HG02885 (cell line): ENCODE measurements at regions not wholly inside any gene's neighbourhood (a gene's known extent, or its start where the extent isn't known, plus 50 kb on each side); places are given as distances from the start of the nearest gene placed in this dataset.
"Not testable (repeated sequence)": the region's sequence is repeated elsewhere in the genome, so short reads cannot be mapped to it uniquely, and the experiment has no call there.

Experiments
- ATAC-seq: cut with Tn5 transposase; IDR thresholded peaks from one replicate; pipeline ENCODE4 v1.9.1; 2021; ENCODE audit warnings: mild to moderate bottlenecking; ENCODE audit not compliant: unreplicated experiment, poor library complexity

DNA sequence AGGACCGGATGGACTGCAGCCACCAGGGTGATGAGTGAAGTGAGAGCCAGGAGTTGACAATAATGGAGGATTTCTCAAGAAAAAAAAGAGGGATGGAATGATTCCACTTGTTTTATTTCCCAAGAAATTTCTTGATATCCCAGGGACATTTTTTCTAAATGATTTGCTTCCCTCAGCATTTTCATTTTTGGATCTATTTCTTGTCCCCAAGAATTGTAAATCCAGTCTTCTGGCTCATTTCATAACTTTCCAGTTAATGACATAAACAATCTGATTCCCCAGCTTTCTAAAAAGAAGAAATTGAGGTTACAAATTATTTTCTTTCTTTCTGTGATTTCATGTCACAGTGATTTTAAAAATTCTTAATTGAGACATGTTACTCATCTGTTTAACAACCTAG, 446.5 kb downstream of the PRR16 start:
- no peak for ATAC-seq

DNA sequence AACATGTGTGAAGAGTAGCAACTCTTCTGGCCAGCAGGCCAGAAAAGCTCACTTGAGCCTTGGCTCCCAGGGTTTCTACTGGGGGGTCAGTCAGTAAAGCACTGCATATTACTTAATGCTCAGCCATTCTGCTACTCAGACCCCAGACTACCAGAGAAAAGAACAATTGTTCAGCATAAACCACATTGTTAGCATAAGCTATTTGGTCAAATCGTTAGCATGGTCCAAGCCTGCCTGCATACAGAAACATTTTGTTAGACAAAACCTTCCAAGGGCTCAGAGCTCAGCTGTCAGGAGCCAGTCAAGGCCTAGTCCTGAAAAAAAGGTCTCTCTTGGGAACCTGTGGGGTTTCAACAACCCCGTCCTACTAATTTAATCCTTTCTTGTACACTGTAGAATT, 449.3 kb downstream of the PRR16 start:
- ATAC-seq: no peak

DNA sequence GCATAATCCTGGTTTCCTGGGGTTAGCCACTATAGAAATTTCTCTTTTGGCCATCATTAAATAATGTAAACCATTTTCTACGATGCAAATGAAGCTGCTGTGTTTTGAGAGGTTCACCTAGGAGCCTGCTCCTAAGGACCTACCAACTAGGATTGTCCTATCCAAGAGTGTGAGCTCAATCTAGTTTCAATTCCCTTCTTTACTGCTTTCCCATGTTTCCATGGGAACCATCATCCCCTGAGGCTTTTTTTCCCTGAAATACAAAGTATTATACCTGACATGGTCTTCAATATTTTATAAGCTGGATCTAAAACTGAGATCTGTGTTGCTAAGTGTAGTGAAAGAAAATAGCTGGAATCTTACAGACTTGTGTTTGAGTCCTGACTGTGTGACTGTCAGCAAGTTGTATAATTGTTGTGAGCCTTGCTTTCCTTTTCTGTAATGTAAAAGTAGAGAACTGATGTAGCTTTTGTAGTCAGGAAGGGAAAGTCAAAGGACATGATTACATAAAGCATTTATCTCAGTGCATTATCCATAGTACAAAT, 453.2 kb downstream of the PRR16 start:
- ATAC-seq: no peak

DNA sequence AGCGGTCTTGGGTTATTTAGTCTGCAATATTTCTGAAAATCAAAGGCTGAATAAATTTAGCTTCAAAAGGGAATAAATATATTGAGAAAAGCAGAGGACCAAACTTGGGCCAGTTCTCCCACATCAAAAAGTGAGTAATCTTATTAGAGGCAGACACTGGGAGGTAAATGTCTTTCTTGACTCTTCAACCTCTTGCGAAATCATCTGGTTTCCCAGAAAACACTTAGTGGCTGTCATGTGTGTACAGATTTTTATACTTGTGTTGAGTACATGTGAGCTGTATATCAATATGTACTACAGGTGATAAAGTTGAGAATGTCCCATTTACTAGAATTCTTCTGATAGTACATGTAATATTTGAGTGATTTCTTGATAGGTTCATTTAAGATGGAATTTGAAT, 454.9 kb downstream of the PRR16 start:
- no peak for ATAC-seq

DNA sequence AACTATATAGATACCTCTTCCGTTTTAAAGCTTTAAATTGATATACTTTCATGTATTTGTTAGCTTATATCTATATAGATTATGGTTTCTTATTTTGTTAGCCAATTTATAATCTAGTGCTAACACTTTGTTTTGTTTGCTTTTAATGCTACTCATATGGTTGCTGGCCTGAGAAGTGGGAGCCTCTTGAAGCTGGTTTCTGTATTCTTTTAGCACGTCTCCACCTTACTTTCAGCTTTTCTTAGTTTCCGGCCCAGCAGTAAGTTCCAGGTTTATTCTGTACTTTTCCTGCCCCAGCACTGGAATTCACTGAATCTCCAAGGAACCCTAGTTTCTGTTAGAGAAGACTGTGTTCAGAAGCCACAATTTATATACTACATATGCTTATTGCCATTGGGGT, 458.9 kb downstream of the PRR16 start:
- no peak for ATAC-seq

DNA sequence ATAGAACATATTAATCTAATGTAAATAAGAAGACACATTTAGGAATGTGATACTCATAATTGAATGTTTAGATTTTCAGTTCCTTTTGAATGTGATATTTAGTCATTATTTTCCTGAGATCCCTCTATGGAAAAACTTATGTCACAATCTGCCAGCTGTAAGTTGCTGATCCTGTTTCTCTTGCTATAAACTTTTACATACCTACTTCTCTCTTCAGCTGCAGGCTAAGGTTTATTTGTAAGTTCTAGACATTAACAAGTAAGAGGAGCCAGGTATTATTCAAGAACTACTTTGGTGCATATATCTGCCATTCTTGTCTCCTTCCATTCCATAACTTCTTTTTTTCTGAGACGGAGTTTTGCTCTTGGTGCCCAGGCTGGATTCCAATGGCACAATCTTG, 462.4 kb downstream of the PRR16 start:
- no peak for ATAC-seq

DNA sequence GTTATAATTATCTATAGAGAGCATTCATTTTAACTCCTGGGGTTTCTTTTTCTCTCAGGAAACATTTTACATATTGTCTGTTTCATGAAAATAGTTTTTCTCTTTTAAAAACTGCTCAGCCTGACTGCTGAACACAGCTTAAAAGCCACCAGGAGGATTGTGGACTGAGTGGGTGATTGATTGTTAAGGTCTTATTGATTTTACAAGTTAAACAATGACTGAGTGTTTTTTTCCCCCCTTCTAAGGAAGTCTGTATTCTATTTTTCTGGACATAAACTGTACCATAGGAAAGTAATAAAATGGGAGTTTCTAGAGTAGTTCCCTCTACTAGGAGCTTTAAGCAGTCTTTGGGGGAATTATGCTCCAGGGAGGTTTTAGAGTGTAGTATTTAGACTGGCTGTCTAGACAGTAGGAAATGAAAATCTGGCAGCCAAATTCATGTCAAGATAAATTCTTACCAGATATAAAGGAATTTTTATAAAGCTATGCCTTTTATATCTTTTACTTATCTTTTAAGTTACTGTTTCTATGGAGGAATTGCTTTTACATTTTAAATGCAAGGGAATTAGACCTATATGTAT, 463.9 kb downstream of the PRR16 start:
- no peak for ATAC-seq

DNA sequence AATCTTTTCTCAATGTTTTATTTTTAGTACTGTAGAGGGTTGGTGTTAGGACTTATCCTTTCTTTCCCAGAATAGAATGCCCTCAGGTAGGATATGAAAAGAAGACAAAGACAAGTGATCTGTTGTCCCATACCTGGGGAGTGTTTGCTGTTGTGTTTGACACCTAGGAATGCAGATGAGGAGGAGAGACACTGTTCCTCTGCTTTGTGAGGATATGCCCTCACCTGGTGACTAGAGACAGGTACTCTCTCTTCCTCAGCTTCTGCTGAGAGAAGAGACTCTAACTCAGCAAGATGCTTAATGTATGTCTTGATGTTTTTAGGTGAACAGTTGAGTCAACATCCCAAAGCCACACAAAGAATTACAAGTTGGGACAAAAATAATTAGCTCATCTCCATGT, 468.4 kb downstream of the PRR16 start:
- ATAC-seq: no peak

DNA sequence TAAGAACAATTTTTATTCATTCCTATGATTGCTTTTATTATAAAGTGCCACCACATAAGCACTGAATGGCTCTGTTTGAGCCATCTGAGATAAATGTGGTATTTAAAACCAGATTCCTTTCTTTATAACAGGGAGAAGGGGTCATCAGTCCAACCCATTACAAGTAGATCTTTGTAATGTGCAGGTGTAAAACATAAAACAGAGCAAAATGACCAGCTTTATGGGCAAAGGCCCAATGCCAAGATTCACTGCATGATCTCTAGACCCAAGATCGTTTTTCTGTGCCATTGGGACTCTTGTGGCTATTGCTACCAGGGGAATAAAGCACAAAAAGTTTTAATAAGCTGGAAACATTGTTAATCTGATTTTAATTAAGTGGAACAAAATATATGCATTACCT, 469.9 kb downstream of the PRR16 start:
- ATAC-seq: no peak

DNA sequence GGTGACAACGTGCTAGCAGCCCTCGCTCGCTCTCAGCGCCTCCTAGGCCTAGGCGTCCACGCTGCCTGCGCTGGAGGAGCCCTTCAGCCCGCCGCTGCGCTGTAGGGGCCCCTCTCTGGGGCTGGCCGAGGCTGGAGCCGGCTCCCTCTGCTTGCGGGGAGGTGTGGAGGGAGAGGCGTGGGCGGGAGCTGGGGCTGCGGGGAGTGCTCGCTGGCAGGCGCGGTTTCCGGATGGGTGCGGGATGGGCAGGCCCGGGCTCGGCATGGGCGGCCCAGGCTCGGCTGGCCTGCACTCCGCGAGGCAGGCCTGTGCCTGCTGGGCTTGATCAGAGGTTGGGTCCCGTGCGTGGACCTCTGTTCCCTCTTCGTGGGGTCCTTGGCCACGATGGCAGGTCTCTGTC, 472.6 kb downstream of the PRR16 start:
- ATAC-seq: no peak

DNA sequence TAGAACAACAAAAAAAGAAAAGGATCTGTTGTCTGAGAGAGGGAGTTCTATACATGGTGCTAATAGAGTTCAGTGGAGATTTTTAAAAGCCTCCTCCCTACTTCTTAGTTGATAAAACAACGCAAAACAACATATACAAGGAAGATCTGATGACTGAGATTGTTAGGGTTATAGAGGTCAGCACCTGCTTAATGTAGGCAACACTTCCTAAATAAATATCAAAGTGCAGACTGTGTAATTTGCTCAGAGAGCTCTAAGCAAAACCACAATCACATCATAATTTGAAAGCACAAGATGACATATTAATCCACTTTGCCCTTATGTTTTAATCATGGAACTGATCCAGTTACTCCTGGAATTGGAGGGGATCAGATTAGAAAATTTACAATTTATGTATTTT, 474.5 kb downstream of the PRR16 start:
- ATAC-seq: no peak

DNA sequence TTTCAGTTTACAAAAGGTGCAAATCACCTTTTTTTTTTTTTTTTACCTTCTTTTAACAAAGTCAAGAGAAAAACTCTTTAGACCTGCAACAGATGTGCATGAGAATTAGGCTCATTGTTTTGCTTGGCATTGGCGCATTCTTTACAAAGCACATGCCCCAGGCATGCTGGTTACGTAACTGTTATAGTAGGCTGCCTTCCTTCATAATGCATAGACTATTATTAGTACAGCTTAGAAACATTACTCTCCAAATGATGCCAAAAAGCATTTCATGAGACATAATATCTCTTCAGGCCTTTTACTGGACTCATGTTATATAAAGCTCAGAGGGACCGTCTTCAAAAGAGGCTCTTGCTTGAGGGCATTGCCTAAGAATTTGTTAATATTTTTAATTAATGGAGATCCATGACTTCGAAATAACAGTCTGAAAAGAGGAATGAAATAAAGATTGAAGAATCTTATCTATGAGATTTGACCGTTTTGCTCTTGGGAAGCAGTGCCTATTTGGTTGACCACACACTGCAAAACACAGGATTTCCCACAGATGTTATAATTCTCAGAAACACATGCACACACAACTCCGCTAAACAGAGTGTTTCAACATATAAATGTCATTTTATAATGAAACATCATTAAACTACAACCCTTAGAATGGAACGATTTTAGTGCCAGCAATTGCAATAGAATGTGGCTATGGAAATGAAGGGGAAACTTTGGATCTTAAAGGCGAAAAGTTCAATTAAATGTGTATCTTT, 478.7 kb downstream of the PRR16 start:
- ATAC-seq: no peak

DNA sequence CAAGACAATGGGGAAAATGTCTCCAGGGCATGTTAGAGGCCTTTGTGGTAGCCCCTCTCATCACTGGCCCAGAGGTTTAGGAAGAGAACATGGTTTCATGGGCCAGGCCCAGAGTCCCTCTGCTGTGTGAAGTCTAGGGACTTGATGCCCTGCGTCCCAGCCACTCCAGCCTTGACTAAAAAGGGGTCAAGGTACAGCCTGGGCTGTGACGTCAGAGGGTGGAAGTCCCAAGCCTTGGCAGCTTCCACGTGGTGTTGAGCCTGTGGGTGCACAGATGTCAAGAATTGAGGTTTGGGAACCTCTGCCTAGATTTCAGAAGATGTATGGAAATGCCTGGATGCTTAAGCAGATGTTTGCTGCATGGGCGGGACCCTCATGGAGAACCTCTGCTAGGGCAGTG, 485.5 kb downstream of the PRR16 start:
- not testable (repeated sequence) for ATAC-seq

DNA sequence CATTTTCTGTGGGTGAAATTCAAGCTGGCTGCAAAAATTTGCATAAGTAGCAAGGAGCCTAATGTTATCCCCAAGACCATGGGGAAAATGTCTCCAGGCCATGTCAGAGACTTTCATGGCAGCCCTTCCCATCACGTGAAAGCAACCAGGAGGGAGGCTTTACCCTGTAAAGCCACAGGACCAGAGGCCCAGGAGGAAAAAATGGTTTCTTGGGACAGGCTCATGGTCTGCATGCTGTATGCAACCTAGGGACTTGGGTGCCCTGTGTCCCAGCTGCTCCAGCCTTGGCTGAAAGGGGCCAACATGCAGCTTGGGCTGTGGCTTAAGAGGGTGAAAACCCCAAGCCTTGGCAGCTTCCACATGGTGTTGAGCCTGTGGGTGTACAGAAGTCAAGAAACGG, 489.3 kb downstream of the PRR16 start:
- ATAC-seq: not testable (repeated sequence)

DNA sequence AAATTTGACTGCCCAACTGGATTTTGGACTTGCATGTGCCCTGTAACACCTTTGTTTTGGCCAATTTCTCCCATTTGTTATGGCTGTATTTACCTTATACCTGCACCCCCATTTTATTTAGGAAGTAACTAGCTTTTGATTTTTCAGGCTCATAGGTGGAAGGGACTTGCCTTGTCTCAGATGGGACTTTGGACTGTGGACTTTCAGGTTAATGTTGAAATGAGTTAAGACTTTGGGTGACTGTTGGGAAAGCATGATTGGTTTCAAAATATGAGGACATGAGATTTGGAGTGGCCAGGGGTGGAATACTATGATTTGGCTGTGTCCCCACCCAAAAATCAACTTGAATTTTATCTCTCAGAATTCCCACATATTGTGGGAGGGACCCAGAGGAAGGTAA, 490.2 kb downstream of the PRR16 start:
- no peak for ATAC-seq

DNA sequence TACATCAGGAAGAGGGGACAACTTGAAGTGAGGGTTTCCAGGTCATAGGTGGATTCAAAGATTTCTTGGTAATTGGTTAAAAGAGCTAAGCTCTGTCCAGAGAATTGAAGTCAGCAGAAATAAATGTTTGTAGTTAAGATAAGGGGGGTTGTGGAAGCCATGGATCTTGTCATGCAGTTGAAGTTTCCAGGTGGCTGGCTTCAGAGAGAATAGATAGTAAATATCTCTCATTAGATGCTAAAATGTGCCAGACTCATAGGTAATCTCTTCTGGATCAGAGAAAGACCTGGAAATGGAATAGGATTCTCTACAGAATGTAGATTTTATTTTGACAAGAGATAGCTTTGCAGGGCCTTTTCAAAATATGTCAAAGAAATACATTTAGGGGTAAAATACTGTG, 491.7 kb downstream of the PRR16 start:
- no peak for ATAC-seq

DNA sequence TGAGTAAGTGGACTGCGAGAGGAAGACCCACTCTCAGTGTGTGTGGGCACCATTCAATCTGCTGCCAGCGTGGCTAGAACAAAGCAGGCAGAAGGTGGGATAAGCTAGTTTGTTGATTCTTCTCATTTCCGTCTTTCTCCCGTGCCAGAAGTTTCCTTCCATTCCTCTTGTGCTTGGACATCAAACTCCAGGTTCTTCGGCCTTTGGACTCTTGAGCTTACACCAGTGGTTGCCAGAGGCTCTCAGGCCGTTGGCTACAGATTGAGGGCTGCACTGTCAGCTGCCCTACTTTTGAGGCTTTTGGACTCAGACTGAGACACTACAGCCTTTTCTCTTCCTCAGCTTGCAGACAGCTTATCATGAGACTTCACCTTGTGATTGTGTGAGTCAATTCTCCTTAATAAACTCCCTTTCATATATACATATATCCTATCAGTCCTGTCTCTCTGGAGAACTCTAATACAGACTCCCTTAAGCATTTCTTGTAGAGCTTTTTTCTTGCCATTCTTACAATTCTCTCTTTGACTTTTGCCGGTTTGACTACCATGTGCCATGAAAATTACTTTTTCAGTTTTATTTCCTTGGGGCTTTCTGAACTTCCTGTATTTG, 494.9 kb downstream of the PRR16 start:
- no peak for ATAC-seq

DNA sequence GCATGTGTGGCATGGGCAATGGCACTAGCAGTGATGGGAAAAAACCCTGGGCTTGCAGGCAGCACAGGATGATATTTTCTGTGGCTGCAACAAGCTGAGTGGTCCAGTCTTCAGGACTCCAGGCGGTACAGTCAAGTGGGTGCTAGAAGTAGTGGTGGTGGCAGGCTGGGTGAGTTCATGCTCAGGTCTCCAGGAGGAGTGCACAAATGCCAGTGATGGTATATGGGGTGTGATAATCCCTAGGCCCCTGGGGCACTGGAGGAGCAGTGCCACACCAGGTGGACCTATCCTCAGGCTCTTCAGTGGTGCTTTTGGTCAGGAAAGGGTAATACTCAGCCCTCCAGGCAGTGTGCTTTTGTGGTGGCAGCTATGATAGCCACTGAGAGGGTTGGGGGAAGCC, 496.4 kb downstream of the PRR16 start:
- no peak for ATAC-seq

DNA sequence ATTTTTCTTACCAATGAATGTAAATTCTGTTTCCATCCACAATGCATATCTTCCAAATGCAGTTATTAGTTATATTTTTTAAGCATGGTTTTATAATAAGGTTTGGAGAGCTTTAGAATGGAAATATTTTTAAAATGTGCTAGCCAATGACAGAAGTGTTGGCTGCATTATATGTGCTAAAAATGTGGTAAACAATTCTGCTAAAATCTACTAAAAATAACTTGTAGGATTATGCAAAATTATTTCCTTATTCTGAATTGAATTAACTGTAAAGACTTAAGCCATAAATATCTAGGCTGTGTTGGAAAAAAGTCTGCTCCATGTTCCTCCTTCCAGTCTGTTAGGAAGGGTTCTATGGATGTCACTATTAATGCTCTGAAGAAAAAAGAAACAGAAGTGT, 503.3 kb downstream of the PRR16 start:
- ATAC-seq: no peak

DNA sequence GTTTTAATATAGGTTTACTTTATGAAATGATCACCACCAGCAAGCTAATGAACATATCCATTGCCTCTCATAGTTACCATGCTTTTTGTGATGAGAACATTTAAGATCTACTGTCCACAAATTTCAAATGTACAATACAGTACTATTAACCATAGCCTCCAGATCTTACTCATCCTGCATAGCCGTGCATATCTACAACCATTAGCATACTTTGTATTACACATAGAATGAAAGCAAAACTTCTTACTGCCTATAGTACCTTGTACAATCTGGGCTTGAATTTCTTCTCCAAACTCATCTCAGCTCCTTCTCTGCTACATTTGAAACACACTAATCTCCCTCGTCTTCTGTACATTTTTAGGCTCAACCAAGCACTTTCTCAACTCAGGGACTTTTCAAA, 510.6 kb downstream of the PRR16 start:
- no peak for ATAC-seq

DNA sequence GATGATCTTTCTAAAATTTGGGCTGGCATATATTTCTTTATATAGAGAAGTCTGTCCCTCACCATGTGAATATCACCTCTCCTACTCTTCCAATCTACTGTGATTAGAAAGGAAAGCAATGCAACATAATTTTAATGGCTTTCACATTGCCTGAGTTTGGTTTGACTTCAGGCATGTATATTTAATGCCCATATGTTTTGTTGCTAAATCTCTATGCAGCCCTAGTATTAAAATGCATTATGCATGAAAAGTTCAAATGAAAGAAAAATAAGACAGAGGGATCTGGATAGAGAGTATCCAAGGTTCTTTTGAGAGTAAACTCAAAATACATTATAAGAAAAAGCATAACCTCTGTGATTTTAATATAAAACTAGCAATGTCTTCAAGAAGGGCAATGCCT, 518.3 kb downstream of the PRR16 start:
- no peak for ATAC-seq

DNA sequence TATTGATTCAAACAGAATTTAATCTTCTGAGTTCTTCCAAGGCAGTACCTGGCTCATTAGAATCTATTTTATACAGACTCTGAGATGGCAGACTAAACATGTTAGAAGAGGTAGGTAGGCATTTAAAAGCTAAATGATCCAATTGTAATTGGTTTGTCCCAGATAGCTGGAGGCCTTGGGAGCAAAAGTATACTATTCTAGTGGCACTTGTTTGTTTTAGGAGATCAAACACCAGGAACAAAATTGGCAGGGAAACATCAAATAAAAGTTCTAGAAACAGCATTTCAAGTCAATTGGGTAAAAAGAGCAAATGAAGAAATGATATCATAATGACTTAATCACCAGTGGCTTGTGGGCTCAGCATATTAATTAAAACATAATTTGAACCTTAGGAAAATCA, 521.4 kb downstream of the PRR16 start:
- ATAC-seq: no peak
